ENCODE measurements at regions not wholly inside any gene's neighbourhood (a gene's known extent, or its start where the extent isn't known, plus 50 kb on each side); places are given as distances from the start of the nearest gene placed in this dataset.

DNA sequence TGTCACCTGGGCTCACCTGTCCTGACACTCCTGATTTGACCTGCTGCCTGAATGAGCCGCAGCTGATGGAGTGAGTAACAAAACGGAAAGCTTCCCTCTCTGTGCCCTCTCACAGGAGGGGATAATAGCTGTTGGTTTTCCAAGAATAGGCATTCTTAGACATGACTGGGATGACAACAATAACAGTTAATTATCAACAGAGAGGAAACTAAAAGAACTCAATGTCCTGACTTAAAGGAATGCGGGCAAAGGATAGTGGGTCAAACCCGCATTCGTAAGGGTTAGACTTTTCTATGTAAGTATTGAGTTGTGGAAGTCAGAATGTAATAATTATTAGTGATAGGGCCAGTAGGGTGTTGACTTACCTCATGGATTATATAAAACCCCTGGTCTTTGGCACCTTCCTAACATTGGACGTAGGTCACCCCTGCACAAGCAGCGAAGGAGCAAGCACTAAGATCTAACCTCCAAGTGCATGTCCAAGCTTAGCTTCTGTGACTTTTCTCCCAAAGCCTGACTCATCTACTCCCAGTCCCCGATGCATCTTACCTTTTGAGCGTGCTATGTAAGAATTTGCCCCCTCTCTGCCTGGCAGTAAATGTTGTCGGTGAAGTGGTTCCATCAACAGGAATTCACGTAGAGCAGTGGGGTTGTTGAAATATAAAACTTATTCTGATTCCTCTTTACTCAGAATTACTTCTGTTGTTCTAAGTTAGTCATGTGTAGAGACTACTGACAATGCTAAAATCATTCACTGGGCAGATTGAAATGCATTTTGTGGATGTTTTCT is 442.3 kb downstream of the FGF9 start:
- DNase-seq, result no peak
- no peaks in the 10 kb centered on the region for H3K27me3 Mint-ChIP-seq (ENCODE audit: low read depth)
- Histone ChIP-seq H2BK20ac (ENCODE audit: low read depth, low read length, poor library complexity, severe bottlenecking) (no peak overlapping the region), H3T11ph (ENCODE audit: low read length) (no peak overlapping the region), H2BK12ac (ENCODE audit: insufficient read length, low read depth, low read length) (no peak overlapping the region), H3K23ac (ENCODE audit: insufficient read length, low read depth, low read length) (no peak overlapping the region), H3K14ac (ENCODE audit: insufficient read depth, low read length) (no peak overlapping the region), H3K9ac (ENCODE audit: extremely low read depth, insufficient read length, low read length) (no peak overlapping the region), H3K4me1 (ENCODE audit: insufficient read depth, low read length) (no peaks in the 10 kb centered on the region), H4K91ac (ENCODE audit: insufficient read length, low read depth, low read length) (no peak overlapping the region), H3K18ac (ENCODE audit: insufficient read length, low read depth, low read length) (no peak overlapping the region), H2AFZ (ENCODE audit: low read length) (no peak overlapping the region), H4K20me1 (ENCODE audit: control insufficient read depth, insufficient read depth, insufficient read length) (no peaks in the 10 kb centered on the region), H2BK15ac (ENCODE audit: low read depth, low read length) (no peak overlapping the region), H3K4ac (ENCODE audit: low read depth, low read length) (no peak overlapping the region), H2BK120ac (ENCODE audit: low read depth, low read length, poor library complexity, severe bottlenecking) (no peak overlapping the region), H3K27me3 (ENCODE audit: insufficient read depth, low read length) (no peaks in the 10 kb centered on the region), H4K8ac (replicated peaks; ENCODE audit: insufficient read length, low read depth, low read length) (no peak overlapping the region), H3K4me2 (ENCODE audit: insufficient read depth, insufficient read length, low read length) (no peak overlapping the region), H2AK5ac (ENCODE audit: insufficient read length, low read length) (no peak overlapping the region), H3K9me3 (ENCODE audit: control insufficient read depth, low read depth, low read length) (no peaks in the 10 kb centered on the region), H2BK5ac (ENCODE audit: insufficient read length, low read length) (no peak overlapping the region), H3K27ac (ENCODE audit: insufficient read length, low read depth, low read length) (no peak overlapping the region), H3K56ac (ENCODE audit: insufficient read length, low read depth, low read length) (no peak overlapping the region), H3K23me2 (ENCODE audit: insufficient read length, low read depth, low read length, poor library complexity, severe bottlenecking) (no peaks in the 10 kb centered on the region), H4K5ac (ENCODE audit: insufficient read length, low read depth, low read length) (no peak overlapping the region), H3K79me2 (ENCODE audit: insufficient read depth, low read length) (no peaks in the 10 kb centered on the region), H3K79me1 (ENCODE audit: insufficient read depth, low read depth, low read length, poor library complexity, severe bottlenecking) (no peaks in the 10 kb centered on the region)
- H3K27ac Mint-ChIP-seq, result no peak overlapping the region
- no peak overlapping the region for H3K4me3 Mint-ChIP-seq
- peaks cover 6 to 15% of the 10 kb centered on the region in 2 experiments for H3K4me1 Mint-ChIP-seq
- no CpG with 5 or more reads among the region's 11 CpGs for WGBS (ENCODE audit: extremely low coverage, insufficient read length, low lambda C conversion rate)
- H3K9me3 Mint-ChIP-seq, result peaks cover 0 to 2% of the 10 kb centered on the region in 2 experiments; a peak in 2 of 5 replicates
- TF ChIP-seq CTCF (conservative IDR thresholded peaks at IDR 0.05), result no peak
- no peaks in the 10 kb centered on the region for H3K36me3 Mint-ChIP-seq (ENCODE audit: insufficient read depth in 1 of 3, low read depth in 3 of 3)
